ENCODE measurements at regions not wholly inside any gene's neighbourhood (a gene's known extent, or its start where the extent isn't known, plus 50 kb on each side); places are given as distances from the start of the nearest gene placed in this dataset.
"Not testable (repeated sequence)": the region's sequence is repeated elsewhere in the genome, so short reads cannot be mapped to it uniquely, and the experiment has no call there.

DNA sequence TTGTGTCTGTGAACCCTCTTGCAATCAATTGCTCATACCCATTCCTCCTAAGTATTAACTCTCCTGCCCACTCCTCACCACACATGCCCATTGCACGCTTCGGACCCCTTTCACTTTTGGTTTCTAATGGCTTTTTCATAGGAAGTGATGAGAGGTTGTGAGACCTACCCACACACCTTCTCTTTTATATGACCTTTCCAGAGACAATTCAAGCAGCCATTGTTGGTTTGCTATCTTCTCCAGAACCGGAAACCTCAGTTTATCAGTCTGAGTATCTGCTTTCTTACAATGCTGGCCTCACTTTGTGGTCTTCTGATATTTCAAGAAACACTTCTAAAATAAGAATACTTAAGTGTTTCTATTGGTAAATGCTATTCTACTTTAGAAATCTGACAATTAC lies 1550.8 kb upstream of the SLC10A2 start:
- BruUV-seq (replicated peaks) = no TSS peak
- CTCF ChIA-PET (ENCODE audit: unreplicated experiment) = no interaction called here
- no peaks in the 10 kb centered on the region for H3K36me3 ChIP-seq (ENCODE audit: insufficient read depth, low read length)
- POLR2A ChIA-PET = no interaction called here
- H3K9me2 ChIP-seq (ENCODE audit: insufficient read depth, low read length) = no peaks in the 10 kb centered on the region
- no peak for DNase-seq (ENCODE audit: low spot score)
- H3K27ac ChIP-seq (ENCODE audit: low read depth, low read length, poor library complexity, severe bottlenecking) = no peak overlapping the region
- no peak overlapping the region for H2AFZ ChIP-seq (ENCODE audit: low read length)
- H3K4me3 ChIP-seq (ENCODE audit: low read depth, low read length, poor library complexity, severe bottlenecking) = no peak overlapping the region
- H3K4me1 ChIP-seq (ENCODE audit: insufficient read depth, low read length, poor library complexity, severe bottlenecking) = no peaks in the 10 kb centered on the region
- no peaks in the 10 kb centered on the region for H3K9me3 ChIP-seq (ENCODE audit: low read length)
- no peak overlapping the region for H3K4me2 ChIP-seq (ENCODE audit: low read length)
- H4K20me1 ChIP-seq (ENCODE audit: insufficient read depth, low read length) = no peaks in the 10 kb centered on the region
- no peak for TF ChIP-seq EZH2phosphoT487 (IDR thresholded peaks at IDR 0.05; ENCODE audit: borderline replicate concordance, low read depth, low read length)
- TF ChIP-seq, protein P1, sequence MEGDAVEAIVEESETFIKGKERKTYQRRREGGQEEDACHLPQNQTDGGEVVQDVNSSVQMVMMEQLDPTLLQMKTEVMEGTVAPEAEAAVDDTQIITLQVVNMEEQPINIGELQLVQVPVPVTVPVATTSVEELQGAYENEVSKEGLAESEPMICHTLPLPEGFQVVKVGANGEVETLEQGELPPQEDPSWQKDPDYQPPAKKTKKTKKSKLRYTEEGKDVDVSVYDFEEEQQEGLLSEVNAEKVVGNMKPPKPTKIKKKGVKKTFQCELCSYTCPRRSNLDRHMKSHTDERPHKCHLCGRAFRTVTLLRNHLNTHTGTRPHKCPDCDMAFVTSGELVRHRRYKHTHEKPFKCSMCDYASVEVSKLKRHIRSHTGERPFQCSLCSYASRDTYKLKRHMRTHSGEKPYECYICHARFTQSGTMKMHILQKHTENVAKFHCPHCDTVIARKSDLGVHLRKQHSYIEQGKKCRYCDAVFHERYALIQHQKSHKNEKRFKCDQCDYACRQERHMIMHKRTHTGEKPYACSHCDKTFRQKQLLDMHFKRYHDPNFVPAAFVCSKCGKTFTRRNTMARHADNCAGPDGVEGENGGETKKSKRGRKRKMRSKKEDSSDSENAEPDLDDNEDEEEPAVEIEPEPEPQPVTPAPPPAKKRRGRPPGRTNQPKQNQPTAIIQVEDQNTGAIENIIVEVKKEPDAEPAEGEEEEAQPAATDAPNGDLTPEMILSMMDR (conservative IDR thresholded peaks at IDR 0.05; ENCODE audit: low read length) = no peak
- H3K79me2 ChIP-seq (ENCODE audit: insufficient read depth, low read depth, low read length) = no peaks in the 10 kb centered on the region
- intact Hi-C loops (cut with micrococcal nuclease; ENCODE audit: unreplicated experiment) = no loop called here

DNA sequence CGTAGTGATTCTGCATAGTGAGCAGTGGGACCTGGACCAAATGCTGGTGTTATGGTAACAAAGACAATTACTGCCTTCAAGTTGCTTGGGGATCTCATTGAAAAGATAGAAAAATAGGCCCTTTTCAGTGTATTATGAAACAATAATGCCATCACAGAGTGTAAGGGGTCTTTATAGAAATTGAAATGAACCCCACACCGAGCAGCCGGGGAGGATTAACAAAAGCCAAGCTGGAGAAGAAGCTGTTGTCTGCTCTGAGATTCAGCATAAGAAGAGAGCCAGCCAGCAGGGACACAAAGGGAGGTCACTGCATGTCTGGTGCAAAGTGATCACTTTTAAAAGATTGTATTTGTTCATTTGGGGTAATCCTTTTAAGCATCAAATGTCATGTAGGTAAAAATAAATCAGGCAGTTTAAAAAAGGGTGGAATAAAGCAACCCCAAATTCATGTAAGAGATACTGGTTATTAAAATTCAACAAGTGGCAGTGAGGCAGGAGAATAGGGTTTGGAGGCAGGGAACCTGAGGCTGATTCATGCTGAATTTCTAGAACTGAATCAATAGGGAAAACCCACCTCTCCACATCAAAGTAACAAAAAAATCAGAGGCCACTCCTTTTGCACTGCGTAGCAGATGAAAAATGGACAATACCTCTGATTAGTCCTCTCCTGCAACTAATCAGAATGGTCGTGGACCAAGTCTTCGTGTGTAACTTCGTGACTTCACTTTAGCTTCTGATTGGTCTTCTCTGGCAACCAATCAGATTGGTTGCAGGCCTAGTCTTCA lies 1548.3 kb upstream of the SLC10A2 start:
- BruUV-seq (replicated peaks) = no TSS peak
- no peak for TF ChIP-seq EZH2phosphoT487 (IDR thresholded peaks at IDR 0.05; ENCODE audit: borderline replicate concordance, low read depth, low read length)
- TF ChIP-seq, protein P1 (conservative IDR thresholded peaks at IDR 0.05; ENCODE audit: low read length) = no peak
- CTCF ChIA-PET (ENCODE audit: unreplicated experiment) = no interaction called here
- H3K4me3 ChIP-seq (ENCODE audit: low read depth, low read length, poor library complexity, severe bottlenecking) = no peak overlapping the region
- POLR2A ChIA-PET = interaction anchor here (0.6 to 0.8 kb wide), 2 partner anchors 35 to 992 kb away, joined by 3 read pairs; no protein-coding TSS in a partner anchor
- no peaks in the 10 kb centered on the region for H3K9me3 ChIP-seq (ENCODE audit: low read length)
- H4K20me1 ChIP-seq (ENCODE audit: insufficient read depth, low read length) = no peaks in the 10 kb centered on the region
- H3K4me2 ChIP-seq (ENCODE audit: low read length) = no peak overlapping the region
- no peaks in the 10 kb centered on the region for H3K36me3 ChIP-seq (ENCODE audit: insufficient read depth, low read length)
- H3K79me2 ChIP-seq (ENCODE audit: insufficient read depth, low read depth, low read length) = no peaks in the 10 kb centered on the region
- H2AFZ ChIP-seq (ENCODE audit: low read length) = no peak overlapping the region
- no peaks in the 10 kb centered on the region for H3K4me1 ChIP-seq (ENCODE audit: insufficient read depth, low read length, poor library complexity, severe bottlenecking)
- no peak overlapping the region for H3K27ac ChIP-seq (ENCODE audit: low read depth, low read length, poor library complexity, severe bottlenecking)
- intact Hi-C loops (cut with micrococcal nuclease; ENCODE audit: unreplicated experiment) = no loop called here
- no peak for DNase-seq (ENCODE audit: low spot score)
- no peaks in the 10 kb centered on the region for H3K9me2 ChIP-seq (ENCODE audit: insufficient read depth, low read length)

DNA sequence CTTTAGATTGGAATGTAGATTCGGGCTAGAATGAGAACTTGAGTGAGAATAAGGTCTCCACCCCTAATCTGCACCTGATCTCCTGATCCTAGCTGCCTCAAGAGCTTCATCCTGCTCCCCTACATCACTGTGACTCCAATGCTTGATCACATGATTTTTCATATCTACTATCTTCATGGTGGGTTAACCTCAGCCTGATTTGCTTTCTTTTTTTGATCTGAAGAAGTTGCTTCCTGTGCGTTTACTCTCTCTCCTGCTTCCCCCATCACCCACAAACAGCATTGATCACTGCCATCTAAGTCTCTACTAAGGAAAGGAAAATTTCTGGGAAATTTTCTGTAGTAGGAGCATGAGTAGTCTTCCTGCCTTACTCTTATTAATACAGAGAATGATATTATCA lies 1542.1 kb upstream of the SLC10A2 start:
- intact Hi-C loops (cut with micrococcal nuclease; ENCODE audit: unreplicated experiment) = no loop called here

DNA sequence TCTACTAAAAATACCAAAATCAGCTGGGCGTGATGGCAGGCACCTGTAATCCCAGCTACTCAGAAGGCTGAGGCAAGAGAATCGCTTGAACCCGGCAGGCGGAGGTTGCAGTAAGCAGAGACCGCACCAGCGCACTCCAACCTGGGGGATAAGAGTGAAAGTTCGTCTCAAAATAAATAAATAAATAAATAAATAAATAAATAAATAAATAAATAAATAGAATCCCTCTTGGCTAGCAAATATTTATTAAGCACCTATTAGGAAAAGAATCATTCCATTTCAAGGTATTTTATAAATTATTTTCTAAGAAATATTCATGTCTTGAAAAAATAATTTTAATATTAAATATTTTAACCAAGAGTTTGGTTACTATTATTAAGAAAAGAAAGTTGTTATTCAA lies 1539.2 kb upstream of the SLC10A2 start:
- not testable (repeated sequence) for H3K27ac ChIP-seq (ENCODE audit: low read depth, low read length, poor library complexity, severe bottlenecking)

More for the DNA sequence above, 1542.1 kb upstream of the SLC10A2 start:
- H3K9me2 ChIP-seq (ENCODE audit: insufficient read depth, low read length) = no peaks in the 10 kb centered on the region
- no peak overlapping the region for H3K4me3 ChIP-seq (ENCODE audit: low read depth, low read length, poor library complexity, severe bottlenecking)
- ChIA-PET CTCF (ENCODE audit: unreplicated experiment) (no interaction called here), POLR2A (no interaction called here)
- H3K4me2 ChIP-seq (ENCODE audit: low read length) = no peak overlapping the region
- no peaks in the 10 kb centered on the region for H3K36me3 ChIP-seq (ENCODE audit: insufficient read depth, low read length)
- no peaks in the 10 kb centered on the region for H3K9me3 ChIP-seq (ENCODE audit: low read length)
- no peak for DNase-seq (ENCODE audit: low spot score)
- no peak overlapping the region for H2AFZ ChIP-seq (ENCODE audit: low read length)
- H3K27ac ChIP-seq (ENCODE audit: low read depth, low read length, poor library complexity, severe bottlenecking) = no peak overlapping the region
- H3K4me1 ChIP-seq (ENCODE audit: insufficient read depth, low read length, poor library complexity, severe bottlenecking) = no peaks in the 10 kb centered on the region
- no peaks in the 10 kb centered on the region for H4K20me1 ChIP-seq (ENCODE audit: insufficient read depth, low read length)
- no peaks in the 10 kb centered on the region for H3K79me2 ChIP-seq (ENCODE audit: insufficient read depth, low read depth, low read length)
- TF ChIP-seq, protein P1 (conservative IDR thresholded peaks at IDR 0.05; ENCODE audit: low read length) = no peak
- TF ChIP-seq EZH2phosphoT487 (IDR thresholded peaks at IDR 0.05; ENCODE audit: borderline replicate concordance, low read depth, low read length) = no peak
- no TSS peak for BruUV-seq (replicated peaks)

More for the DNA sequence above, 1539.2 kb upstream of the SLC10A2 start:
- H3K4me3 ChIP-seq (ENCODE audit: low read depth, low read length, poor library complexity, severe bottlenecking); H3K4me2 ChIP-seq (ENCODE audit: low read length); H3K9me3 ChIP-seq (ENCODE audit: low read length); DNase-seq (ENCODE audit: low spot score); H3K36me3 ChIP-seq (ENCODE audit: insufficient read depth, low read length); H4K20me1 ChIP-seq (ENCODE audit: insufficient read depth, low read length); BruUV-seq (replicated peaks); H3K9me2 ChIP-seq (ENCODE audit: insufficient read depth, low read length); H3K79me2 ChIP-seq (ENCODE audit: insufficient read depth, low read depth, low read length); H2AFZ ChIP-seq (ENCODE audit: low read length); POLR2A ChIA-PET; intact Hi-C loops (cut with micrococcal nuclease; ENCODE audit: unreplicated experiment); CTCF ChIA-PET (ENCODE audit: unreplicated experiment); H3K4me1 ChIP-seq (ENCODE audit: insufficient read depth, low read length, poor library complexity, severe bottlenecking): not testable (repeated sequence)

All from OCI-LY7 (cell line).